SW480 (cell line): ENCODE measurements at regions not wholly inside any gene's neighbourhood (a gene's known extent, or its start where the extent isn't known, plus 50 kb on each side); places are given as distances from the start of the nearest gene placed in this dataset.
"Not testable (repeated sequence)": the region's sequence is repeated elsewhere in the genome, so short reads cannot be mapped to it uniquely, and the experiment has no call there.

ENCODE experiments used
- DNase-seq: peaks from one replicate; pipeline ENCODE4 v3.0.0-alpha.2; 2016; ENCODE audit warnings: low spot score

DNA sequence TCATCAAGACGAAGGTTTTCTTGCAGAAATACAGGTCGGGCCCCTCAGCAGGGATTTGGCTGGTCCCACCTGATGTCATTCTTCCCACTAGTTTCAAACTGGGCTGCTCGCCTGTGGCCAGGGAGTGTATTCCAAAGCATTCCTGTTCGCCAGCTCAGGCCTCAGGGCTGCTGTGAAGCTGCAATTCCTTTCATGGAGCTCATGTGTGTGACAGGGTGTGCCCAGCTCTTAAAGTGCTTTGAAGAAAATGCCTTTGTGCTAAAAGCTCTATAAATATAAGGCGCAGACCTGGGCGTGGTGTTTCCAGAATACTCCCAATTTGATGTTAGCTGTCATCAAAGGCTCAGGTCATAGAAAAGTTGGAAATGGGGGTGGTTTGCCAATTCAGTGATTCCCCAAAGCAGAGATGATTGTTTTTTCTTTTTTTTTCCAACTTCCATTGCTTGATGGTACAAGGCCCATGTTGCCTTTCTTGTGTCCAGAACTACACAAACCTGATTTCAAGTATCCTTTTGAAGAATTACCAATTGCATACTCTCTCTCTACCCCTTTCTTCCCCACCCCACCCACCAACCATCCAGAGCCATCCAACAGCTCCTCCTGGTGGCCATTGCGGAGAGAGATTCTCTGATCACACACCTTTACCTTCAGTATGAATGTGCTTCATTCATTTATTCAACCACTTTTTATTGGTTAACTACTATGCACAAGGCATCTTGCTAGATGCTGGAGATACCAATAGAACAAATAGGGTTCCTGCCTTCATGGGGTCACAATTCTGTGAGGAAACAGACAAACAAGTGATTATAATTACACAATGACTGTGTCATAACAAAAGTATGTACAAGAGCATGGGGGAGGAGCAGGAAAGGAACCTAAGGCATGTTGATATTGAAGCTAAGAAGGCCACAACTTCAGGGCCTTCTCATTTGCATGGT is 297.3 kb upstream of the LYZL1 start:
- DNase-seq, result peak; percentile 100

DNA sequence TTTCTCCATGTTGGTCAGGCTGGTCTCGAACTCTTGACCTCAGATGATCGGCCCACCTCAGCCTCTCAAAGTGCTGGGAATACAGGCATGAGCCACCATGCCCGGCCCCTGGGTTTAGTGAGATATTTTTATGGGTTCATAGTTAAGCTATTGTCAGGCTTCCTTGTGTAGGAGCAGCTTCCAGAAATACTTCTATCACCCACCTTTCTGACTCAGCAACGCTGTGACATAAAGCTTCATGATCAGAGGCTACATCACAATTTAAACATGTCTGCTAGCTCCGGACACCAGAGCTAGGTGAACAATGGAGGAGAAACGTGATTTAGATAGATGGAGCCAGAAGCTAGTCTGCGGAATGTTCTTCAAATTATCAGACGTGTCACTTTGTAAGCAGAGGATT is 295.8 kb upstream of the LYZL1 start:
- no peak for DNase-seq

DNA sequence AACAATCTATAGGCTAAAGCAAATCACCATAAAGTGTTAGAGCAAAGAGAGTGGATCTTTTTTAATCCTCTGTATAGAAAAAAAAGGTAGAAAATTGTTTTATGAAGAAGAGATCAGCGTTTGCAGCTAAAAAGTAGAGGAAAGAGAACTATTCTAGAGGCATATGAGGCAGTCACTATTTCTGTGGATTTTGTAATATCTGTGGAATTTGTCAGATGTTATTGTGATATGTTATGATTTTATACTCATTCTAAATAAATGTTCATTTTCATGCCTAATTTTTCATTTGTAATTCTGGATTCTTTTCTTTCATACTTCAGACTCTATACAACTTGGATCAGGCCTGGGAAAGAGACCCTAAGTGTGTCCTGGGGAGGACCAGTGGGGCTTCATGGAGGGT is 295.0 kb upstream of the LYZL1 start:
- DNase-seq, result no peak

DNA sequence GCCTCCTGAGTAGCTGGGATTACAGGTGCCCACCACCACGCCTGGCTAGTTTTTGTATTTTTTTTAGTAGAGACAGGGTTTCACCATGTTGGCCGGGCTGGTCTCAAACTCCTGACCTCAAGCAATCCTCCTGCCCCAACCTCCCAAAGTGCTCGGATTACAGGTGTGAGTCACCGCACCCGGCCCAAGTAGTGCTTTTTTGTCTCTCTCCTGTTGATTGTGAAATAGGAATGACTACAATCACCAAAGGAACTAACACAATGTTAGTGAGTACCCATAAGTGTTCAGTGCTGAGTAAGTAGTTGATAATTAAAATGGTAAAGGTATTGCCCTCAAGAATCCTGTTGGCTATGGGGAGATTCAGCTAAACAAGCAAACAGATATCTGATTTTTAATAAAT is 294.1 kb upstream of the LYZL1 start:
- not testable (repeated sequence) for DNase-seq

DNA sequence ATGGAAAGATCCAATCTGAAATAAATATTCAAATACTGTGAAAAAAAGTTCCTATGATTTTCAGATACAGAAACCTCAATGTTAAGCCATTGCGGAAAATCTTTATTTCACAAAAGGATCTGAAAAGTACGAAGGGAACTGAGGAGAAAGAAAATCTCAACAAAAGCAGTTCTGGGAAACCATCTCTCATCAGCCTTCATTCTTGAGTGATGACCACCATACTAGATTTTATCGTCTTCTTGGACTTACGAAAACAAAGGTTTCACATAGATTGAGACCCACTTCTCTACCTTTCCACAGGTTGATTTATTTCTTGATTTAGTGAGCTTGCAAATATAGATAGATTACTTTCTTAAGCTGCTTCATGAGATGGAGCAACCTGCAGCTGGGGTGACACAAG is 293.4 kb upstream of the LYZL1 start:
- no peak for DNase-seq

DNA sequence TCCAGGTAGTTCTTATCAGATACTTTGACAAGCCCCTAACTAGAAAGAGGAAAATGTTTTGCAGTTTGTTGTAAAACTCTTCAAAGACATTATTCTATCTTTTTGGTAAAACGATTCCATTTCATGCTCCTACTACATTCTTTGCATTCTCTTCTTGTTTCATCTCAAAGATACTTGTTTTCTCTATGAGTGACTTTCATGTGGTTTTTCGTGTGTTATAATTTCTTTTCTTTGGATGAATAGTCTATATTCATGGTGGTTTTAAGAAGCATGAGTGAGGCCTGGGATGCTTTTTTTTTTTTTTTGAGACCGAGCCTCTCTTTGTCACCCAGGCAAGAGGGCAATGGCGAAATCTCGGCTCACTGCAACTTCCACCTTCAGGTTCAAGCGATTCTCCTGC is 292.5 kb upstream of the LYZL1 start:
- peak; percentile 29 for DNase-seq

DNA sequence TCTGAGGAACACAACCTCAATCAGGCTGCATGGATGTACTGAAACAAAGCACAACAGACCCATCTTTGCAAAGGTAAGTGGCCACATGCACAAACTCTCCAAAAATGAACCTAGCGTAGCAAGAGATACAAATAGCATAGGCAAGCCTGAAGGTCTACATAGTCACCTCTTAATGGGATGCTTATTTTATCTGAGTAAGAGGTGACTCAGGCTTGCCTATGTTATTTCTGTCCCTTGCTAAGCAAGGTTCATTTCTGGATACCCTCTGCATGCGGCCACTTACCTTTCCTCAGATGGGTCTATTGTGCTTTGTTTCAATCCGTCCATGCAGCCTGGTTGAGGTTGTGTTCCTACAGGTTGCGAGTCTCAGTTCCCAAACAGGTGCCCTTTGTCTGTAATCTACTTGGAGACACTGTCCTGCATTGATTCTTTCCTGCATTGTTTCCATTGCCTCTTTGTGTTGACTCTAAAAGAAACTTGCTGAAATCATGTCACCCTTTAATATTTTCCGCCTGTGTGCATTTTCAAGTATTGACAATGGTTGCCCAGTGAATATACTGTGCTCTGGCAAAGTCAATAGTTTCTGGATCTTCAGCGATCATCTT is 291.8 kb upstream of the LYZL1 start:
- no peak for DNase-seq

DNA sequence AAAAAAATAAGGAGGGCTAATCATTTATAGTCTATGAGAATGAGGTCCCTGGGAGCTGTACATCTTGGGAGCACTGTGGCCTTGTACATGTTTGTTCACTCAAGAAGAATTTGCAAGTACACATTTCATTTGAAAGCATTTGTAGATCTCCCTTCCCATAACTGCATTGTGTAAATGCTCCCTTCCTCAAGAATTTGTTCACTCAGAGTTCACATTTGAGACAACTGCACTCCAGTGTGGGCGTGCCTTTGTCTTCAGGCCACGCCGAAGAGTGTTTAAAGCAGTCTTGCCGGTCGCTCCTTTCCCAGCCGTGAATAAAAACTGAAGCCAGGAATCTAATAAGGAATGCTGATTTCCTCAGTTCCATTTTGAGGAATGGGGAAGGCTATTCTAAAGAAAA is 291.1 kb upstream of the LYZL1 start:
- no peak for DNase-seq

DNA sequence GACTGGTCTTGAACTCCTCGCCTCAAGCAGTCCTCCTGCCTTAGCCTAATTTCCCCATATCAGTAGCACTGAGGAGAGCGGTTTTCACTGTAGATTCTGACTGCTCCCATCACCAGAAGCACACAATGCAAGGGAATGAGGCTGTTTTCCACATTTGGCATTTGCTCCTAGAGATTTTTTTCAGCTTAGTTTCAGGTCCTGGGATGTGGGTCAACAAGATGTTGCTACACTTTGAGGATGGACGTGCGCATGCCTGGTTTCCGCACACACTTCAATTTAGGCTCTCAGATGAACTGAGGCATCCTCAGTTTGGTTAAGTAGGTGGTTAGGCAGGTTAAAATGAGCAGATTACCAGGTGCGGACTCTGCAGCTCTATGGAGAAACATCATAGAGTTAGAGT is 287.1 kb upstream of the LYZL1 start:
- DNase-seq, result no peak

DNA sequence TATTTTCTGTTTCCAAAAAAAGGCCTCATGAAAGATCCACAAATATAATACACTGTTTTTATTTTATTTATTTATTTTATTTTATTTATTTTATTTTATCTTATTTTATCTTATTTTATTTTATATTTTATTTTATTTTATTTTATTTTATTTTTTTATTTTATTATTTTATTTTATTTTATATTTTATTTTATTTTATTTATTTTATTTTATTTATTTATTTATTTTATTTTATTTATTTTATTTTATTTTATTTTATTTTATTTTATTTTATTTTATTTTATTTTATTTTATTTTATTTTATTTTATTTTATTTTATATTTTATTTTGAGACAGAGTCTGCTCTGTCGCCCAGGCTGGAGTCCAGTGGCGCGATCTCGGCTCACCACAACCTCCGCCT is 285.9 kb upstream of the LYZL1 start:
- DNase-seq, result not testable (repeated sequence)

DNA sequence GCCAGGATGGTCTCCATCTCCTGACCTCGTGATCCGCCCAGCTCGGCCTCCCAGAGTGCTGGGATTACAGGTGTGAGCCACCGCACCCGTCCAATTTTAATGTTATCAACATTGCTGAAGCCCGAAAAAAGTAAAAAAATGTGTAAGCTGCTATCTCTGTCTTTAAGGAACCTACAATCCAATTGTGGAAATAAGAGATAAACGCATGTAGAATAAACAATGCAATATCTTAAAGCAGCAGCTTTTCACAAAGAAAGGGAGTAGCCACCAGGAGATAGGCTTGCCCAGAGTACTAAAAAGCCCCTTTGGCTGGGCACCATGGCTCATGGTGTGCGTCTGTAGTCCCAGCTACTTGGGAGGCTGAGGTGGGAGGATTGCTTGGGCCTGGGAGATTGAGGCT is 282.9 kb upstream of the LYZL1 start:
- no peak for DNase-seq

DNA sequence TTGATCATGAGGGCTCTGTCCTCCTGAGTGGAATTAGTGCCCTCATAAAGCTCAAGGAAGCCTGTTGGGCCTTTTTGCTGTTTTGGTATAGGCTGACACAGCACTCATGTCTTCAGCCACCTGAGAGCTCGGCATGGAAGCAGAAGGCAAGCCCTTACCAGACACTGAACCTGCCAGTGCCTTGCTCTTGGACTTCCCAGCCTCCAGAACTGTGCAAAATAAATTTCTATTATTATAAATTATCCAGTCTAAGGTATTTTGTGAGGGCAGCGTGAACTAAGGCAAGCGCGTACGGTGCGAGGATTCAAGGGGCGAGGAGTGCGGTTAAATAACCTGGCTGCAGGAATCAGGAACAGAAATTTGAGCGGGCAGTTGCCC is 281.5 kb upstream of the LYZL1 start:
- DNase-seq, result no peak

DNA sequence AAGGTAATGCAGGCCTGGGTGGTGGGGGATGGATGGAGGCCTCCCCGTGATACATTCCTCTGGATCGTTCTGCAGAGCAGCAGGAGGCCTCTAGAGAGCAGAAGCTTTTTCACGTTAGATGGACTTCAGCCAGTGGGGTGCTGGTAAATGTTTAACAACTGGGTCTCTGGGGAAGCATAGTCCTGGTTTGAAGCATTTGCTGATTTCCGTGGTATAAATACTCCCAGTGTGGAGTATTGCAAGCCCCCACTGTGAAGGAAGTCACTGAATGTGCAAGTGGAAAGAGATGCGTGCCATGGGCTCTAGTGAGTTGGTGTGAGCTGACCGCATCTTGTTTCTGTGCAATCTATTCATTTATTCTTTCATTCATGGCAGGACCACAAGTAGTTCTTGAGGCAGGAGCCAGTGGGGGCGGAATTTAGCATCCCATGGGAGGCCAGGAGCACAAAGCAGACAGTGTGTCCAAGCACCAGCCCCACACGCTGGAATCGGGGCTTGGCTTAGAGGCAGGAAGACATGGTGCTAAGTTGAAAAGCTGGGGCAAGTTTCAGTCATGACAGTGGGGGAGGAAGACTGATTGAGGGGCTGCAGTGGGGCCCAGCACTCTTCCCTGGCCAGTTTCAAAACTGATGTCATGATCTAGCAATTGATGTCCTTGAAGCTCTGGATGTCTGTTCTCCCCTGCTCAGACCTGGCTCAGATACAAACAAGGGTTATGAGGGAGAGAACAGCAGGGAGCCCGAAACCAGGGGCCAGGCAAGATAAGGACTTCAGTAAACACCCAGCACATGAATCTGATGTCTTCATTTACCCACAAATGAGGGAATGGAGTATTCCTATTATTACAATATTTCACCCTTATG is 280.9 kb upstream of the LYZL1 start:
- DNase-seq, result no peak

DNA sequence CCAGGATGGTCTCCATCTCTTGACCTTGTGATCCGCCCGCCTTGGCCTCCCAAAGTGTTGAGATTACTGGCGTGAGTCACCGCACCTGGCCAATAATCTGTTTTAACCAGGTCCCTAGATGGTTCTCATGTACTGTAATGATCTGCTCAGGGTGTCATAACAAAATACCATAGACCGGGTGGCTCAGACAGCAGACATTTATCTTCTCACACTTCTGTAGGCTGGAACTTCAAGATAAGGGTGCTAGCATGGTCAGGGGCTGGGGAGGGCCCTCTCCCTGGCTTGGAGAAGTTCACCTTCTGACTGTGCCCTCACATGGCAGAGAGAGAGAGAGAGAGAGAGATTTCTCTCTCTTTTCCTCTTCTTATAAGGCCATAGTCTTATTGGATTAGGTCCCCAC is 279.4 kb upstream of the LYZL1 start:
- DNase-seq, result no peak

DNA sequence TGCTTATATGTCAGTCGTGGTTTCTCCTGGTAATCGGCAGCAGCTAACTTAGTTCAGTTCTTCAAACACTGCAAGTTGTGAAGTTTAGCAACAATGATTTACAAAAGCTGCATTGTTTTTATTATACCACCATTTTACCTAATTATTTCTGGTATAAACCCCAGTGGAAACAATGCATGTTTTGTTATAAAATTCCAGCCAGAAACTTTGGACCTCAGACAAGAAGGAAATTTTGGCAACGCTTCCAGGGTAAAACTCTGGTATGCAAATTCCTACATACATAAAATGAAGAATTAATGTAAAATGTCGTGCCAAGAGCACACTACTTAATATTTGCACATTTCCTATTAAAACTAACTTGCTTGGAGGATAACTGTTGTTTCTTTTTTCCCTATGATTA is 277.4 kb upstream of the LYZL1 start:
- DNase-seq, result no peak

DNA sequence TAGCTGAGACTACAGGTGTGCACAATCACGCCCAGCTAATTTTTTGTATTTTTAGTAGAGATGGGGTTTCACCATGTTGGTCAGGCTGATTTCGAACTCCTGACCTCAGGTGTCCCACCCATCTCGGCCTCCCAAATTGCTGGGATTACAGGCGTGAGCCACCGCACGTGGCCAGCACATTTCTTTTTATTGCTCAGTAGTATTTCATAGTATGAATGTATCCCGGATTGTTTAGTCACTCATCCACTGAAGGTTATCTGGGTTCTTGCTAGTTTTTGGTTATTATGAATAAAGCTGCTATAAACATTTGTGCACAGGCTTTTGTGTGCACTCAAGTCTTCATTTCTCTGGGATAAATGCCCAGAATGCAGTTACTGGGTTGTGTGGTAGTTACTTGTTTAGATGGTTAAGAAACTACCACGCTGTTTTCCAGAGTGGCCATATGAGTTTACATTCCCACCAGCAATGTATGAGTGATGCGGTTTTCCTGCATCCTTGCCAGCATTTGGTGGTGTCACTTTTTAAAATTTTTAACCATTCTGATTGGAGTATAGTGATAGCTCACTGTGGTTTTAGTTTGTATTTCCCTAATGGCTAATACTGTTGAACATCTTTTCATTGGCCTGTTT is 275.8 kb upstream of the LYZL1 start:
- DNase-seq, result no peak

DNA sequence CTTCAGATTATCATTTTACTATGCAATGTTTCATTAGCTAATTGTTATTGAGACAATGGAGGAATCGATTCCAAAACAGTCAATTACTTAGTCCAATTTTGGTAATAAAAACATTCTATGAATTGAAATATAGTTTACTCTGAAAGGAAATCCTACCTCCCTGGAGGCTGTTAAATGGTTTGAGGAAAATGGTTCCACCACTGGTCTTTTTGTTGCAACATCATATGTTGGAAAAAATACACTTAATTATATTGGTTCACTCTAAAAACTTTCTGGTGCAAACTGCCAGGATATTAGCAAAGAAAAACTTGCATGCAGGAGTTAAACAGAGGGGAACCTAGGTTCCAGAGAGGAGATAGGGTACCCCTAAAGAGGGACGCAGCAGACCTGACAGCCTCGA is 267.3 kb upstream of the LYZL1 start:
- DNase-seq, result no peak

DNA sequence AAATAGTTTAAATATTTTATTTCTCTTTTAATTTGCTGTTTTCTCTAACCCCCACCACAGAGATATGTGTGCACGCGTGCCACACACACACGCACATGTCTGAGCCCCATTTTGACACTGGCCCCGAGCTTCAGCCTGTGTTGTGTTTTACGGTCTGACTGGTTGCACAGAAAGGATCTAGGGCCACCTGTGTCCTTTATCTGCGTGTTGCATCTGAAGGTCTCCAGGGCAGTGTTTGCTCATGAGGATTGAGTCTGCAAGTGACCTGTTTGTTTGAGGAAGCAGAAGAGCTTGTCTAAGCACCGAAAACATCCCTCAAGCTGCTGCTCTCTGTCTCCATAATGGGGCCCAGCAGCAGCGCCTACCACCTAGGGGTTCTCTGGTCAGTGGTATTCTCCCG is 266.4 kb upstream of the LYZL1 start:
- DNase-seq, result no peak

DNA sequence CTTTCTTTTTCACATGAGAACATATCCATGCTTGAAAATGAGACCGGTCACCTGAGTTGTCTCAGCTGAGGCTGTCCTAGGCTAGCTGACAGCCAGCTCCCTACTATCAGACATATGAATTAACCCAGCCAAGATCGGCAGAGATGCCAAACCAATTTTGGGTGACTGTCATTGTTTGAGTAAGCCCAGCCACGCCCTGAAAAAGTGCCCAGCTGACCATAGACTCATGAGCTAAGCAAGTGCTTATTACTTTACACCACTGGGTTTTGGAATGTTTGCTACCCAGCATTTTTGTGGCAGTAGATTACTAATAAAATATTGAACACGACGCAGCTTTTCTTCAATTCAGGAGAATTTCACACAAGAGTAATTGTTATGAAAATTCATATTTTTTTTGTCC is 265.2 kb upstream of the LYZL1 start:
- DNase-seq, result peak; percentile 26

DNA sequence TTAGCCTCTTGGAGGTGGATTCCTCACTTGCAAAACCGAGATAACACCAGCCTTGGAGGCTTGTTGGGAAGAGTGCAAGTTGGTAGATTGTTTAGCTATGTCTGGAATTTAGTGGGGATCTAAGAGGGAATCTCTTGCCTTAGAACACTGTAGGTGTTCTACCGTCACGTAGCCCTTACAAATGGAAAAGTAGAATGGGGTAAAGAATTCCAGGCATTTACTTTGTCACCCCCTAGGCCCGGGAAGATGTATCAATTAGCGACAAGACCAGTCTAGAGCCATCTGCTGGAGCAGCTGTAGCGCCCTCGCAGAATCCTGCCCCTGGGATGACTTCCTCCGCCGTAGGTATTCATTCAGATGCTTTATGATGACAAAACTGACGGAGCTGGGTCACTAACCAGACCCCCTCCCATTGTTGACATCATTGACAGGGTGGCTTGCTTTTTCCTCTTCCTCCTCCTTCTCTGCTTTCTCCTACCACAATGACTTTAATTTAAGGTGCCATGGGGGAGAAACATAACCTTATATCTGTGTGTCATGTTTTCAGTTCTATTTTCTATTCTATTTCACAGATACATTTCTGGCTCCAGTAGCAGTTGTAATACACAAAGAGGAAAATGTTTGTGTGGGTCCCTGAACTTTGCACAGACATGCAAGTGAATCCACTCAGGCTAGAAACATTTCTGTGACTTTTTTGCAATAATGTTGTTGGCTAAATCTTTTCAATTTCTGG is 262.6 kb upstream of the LYZL1 start:
- no peak for DNase-seq

DNA sequence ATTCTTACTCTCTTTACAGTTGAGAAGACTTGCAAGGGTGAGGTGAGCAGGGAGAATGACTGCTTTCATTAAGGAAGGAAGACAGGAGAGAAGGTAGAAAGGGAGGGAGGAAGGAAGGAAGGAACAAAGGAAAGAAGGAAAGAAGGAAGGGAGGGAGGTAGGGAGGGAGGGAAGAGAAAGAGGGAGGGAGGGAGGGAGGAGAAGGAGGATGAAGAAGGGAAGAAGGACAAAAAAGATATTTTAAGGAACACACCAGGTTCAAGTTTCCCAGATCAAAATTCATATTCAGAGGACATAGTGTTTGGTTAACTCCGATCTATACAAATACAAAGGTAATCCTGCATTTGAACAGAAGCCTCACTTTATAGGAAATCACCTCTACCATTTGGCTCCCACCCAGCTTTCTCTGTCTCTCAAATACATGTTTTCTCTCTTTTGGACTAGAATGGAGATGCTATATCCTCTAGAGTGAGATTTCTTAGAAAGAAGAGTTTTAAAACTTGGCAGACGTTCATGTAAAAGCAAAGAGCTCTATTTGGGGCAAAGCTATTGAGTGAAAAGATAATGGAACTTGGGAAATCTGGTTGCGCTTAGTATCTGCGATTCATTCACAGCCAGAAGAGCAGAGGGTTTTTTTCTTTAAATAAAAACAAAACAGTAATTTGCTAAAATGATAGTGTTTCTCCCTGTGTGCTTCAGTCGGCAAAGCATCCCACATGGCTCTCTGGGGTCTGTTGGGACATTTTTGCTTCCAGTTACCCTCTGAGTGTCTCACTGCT is 261.9 kb upstream of the LYZL1 start:
- DNase-seq, result no peak
